CD4-positive, alpha-beta T cell treated with Interleukin-6 at 100 ng/mL for 8 hours (primary cell): ENCODE measurements at regions not wholly inside any gene's neighbourhood (a gene's known extent, or its start where the extent isn't known, plus 50 kb on each side); places are given as distances from the start of the nearest gene placed in this dataset.
"Not testable (repeated sequence)": the region's sequence is repeated elsewhere in the genome, so short reads cannot be mapped to it uniquely, and the experiment has no call there.

ENCODE experiments used
- DNase-seq: peaks from one replicate; pipeline ENCODE4 v3.0.0-alpha.2; 2020; ENCODE audit warnings: mixed read lengths, low spot score

- no peak for DNase-seq
Measured at GRCh38 chr6:19329078-19329477, 508.1 kb upstream of the ID4 start.

- DNase-seq, result no peak
Measured at GRCh38 chr6:19331089-19331488, 506.1 kb upstream of the ID4 start.

- no peak for DNase-seq
Measured at GRCh38 chr6:19332806-19333460, 504.2 kb upstream of the ID4 start.

- no peak for DNase-seq
Measured at GRCh38 chr6:19333936-19334335, 503.2 kb upstream of the ID4 start.

- DNase-seq, result no peak
Measured at GRCh38 chr6:19336579-19336978, 500.6 kb upstream of the ID4 start.

GRCh38 chr6:19337101-19337500 lies 500.1 kb upstream of the ID4 start:
- DNase-seq, result no peak

- no peak for DNase-seq
Measured at GRCh38 chr6:19342616-19343015, 494.6 kb upstream of the ID4 start.

GRCh38 chr6:19349429-19349828 lies 487.7 kb upstream of the ID4 start:
- no peak for DNase-seq

GRCh38 chr6:19354181-19354580 lies 483.0 kb upstream of the ID4 start:
- DNase-seq, result no peak

- no peak for DNase-seq
Measured at GRCh38 chr6:19356692-19357091, 480.5 kb upstream of the ID4 start.

- DNase-seq, result no peak
Measured at GRCh38 chr6:19362396-19362795, 474.8 kb upstream of the ID4 start.

- no peak for DNase-seq
Measured at GRCh38 chr6:19368511-19368910, 468.7 kb upstream of the ID4 start.

- DNase-seq, result no peak
Measured at GRCh38 chr6:19369785-19370184, 467.4 kb upstream of the ID4 start.

GRCh38 chr6:19370831-19371230 lies 466.3 kb upstream of the ID4 start:
- no peak for DNase-seq

- DNase-seq, result no peak
Measured at GRCh38 chr6:19375613-19376012, 461.6 kb upstream of the ID4 start.

GRCh38 chr6:19377722-19378121 lies 459.4 kb upstream of the ID4 start:
- DNase-seq, result no peak

- no peak for DNase-seq
Measured at GRCh38 chr6:19380293-19380692, 456.9 kb upstream of the ID4 start.

- DNase-seq, result no peak
Measured at GRCh38 chr6:19382676-19383075, 454.5 kb upstream of the ID4 start.

- DNase-seq, result no peak
Measured at GRCh38 chr6:19391926-19392325, 445.2 kb upstream of the ID4 start.

GRCh38 chr6:19394051-19394450 lies 443.1 kb upstream of the ID4 start:
- no peak for DNase-seq

- no peak for DNase-seq
Measured at GRCh38 chr6:19394687-19395086, 442.5 kb upstream of the ID4 start.

- no peak for DNase-seq
Measured at GRCh38 chr6:19395316-19395715, 441.9 kb upstream of the ID4 start.

GRCh38 chr6:19399406-19399805 lies 437.8 kb upstream of the ID4 start:
- no peak for DNase-seq

GRCh38 chr6:19404884-19405283 lies 432.3 kb upstream of the ID4 start:
- DNase-seq, result not testable (repeated sequence)

GRCh38 chr6:19408331-19408730 lies 428.8 kb upstream of the ID4 start:
- no peak for DNase-seq
